NCI-H446 (cell line): ENCODE measurements at regions not wholly inside any gene's neighbourhood (a gene's known extent, or its start where the extent isn't known, plus 50 kb on each side); places are given as distances from the start of the nearest gene placed in this dataset.

Experiments used
- DNase-seq, 2 experiments: peaks; one replicate each; lab custom pipeline; 2025; lab: John Stamatoyannopoulos, UW

- DNase-seq = no peak
Measured at GRCh38 chr2:146503366-146503765, 1341.5 kb upstream of the ACVR2A start.

GRCh38 chr2:146496248-146496647, 1348.6 kb upstream of the ACVR2A start:
- no peak for DNase-seq

GRCh38 chr2:146489386-146489785, 1355.4 kb upstream of the ACVR2A start:
- DNase-seq = no peak

GRCh38 chr2:146481629-146482028, 1363.2 kb upstream of the ACVR2A start:
- DNase-seq = peak in 1 of 2 experiments; percentile 5

- no peak for DNase-seq
Measured at GRCh38 chr2:146477383-146477782, 1367.4 kb upstream of the ACVR2A start.

GRCh38 chr2:146468578-146468977, 1376.3 kb upstream of the ACVR2A start:
- no peak for DNase-seq

GRCh38 chr2:146467425-146467824, 1377.4 kb upstream of the ACVR2A start:
- DNase-seq = no peak

- no peak for DNase-seq
Measured at GRCh38 chr2:146465460-146465859, 1379.4 kb upstream of the ACVR2A start.

- no peak for DNase-seq
Measured at GRCh38 chr2:146461068-146461467, 1383.8 kb upstream of the ACVR2A start.

- DNase-seq = no peak
Measured at GRCh38 chr2:146458585-146458984, 1386.2 kb upstream of the ACVR2A start.

DNA sequence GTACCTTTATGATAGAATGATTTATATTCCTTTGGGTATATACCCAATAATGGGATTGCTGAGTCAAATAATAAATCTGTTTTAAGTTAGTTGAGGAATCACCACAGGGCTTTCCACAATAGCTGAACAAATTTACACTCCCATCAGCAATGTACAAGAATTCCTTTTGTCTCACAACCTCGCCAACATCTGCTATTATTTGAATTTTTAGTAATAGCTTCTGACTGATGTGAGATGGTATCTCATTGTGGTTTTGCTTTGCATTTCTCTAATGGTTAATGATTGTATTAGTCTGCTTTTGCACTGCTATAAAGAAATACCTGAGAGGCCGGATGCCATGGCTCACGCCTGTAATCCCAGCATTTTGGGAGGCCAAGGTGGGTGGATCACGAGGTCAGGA, 1387.6 kb upstream of the ACVR2A start:
- no peak for DNase-seq

- DNase-seq = no peak
Measured at GRCh38 chr2:146455325-146455724, 1389.5 kb upstream of the ACVR2A start.

- no peak for DNase-seq
Measured at GRCh38 chr2:146451972-146452371, 1392.9 kb upstream of the ACVR2A start.

DNA sequence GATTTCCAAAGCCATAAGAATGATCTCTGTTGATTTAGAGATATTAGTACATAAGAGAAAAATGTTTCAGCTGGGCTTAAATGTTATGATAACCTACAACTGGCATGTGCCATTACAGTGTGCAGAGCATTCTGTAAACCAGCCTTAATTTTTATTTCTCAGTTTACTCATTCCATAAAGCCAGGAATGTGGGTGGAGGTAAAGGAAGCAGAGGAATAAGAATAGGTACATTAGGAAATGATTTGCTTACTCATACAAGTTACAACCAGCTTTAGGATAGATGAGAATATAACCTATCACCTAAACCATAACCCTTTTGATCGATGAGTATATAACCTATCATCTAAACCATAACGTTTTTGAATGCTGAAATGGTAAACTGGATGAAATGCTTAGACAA, 1394.7 kb upstream of the ACVR2A start:
- DNase-seq = no peak

DNA sequence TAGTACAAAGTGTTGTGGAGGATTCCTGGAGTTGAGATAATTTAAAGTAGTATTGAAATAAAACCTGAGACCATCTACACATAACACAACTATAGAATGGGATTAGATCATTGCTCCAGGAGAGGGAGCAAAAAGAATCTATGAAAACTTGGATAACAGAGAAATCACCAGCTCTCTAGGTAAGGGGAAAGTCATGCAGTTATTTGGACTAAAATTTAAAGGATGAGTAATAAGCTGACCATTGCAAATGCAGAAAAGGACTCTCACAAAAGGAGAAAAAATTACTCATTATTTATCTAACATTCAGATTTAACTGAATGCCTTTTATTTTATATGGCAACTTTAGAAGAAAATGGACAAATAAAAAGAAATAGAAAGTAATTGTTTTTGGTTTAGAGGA, 1399.8 kb upstream of the ACVR2A start:
- DNase-seq = no peak

- DNase-seq = no peak
Measured at GRCh38 chr2:146444085-146444484, 1400.7 kb upstream of the ACVR2A start.

GRCh38 chr2:146438246-146438645, 1406.6 kb upstream of the ACVR2A start:
- DNase-seq = no peak

DNA sequence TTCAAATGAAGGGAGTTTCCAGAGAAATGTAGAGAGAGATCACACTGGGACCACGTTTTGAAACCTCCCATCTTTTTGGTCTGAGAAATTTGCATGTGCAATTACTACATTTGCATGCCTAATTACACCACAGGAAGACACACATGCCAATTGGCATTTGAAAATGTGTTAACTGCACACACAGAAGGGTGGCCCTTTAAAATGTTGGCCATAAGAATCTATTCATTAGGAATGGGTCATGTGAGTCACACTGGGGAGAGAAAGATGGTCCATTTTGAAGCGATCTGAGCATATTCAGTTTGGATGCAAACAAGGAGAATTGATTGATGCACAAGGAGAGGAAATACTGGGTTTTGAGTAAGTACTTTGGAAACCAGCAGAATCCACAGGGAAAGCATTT, 1407.1 kb upstream of the ACVR2A start:
- DNase-seq = peak in 1 of 2 experiments; percentile 4

DNA sequence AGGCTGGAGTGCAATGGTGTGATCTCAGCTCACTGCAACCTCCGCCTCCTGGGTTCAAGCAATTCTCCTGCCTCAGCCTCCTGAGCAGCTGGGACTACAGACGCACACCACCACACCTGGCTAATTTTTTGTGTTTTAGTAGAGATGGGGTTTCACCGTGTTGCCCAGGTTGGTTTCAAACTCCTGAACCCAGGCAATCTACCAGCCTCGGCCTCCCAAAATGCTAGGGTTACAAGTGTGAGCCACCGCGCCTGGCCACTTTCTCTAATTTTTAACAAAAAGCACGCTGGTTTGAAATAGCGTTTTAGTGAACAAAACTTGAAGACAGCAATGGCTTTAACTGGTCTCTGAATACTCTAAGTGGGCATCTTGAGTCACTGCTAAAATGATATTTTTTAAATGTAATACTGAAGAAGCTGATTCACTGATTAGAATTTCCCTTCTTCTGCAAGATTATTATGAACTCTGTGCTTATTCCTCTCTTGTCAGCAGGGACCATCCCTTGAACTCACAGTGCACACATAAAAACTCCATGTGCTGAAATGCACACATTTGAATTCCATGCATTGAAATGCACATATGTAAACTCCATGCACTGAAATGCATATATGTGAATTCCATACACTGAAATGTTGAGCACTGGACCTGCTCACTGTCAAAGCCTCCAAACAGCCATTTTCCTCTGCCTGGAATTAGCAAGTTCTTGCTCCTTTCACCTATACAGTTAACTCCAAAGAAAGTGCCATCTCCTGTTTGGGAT, 1411.5 kb upstream of the ACVR2A start:
- DNase-seq = no peak

DNA sequence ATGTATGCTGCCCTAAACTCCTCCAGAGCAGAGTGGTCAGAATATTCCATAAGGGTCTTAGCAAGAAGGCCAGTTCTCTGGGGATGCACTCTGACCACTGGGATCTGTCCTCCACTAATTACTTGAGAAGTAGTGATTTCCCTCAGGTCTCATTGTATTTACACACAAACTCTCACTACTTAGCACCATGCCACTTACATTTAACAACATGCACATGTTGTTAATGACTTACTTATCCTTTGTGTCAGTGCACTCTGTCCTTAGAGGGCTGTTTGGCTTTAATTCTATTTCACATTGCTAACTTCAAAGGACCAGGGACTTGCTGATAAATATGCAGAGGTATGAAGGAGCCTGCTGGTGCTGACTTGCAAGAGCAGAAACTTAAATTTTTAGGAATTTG, 1415.5 kb upstream of the ACVR2A start:
- no peak for DNase-seq

DNA sequence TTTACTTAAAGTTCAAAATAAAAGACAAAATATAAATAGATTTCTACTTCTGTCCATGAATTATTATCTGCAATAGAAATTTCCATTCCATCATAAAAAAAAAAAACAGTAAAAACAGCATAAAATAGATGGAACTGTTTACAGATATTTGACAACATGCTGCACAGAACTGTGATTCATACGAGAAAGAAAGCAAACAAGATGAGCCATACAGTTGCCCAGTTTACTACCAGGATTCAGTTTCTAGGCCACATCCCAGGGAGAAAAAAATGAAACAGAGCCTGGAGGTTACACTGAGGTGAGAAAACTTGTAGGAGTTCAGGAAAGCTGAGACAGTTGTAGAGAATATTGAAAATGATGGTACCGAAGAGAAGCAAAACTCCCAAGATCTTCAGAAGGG, 1426.9 kb upstream of the ACVR2A start:
- DNase-seq = no peak

DNA sequence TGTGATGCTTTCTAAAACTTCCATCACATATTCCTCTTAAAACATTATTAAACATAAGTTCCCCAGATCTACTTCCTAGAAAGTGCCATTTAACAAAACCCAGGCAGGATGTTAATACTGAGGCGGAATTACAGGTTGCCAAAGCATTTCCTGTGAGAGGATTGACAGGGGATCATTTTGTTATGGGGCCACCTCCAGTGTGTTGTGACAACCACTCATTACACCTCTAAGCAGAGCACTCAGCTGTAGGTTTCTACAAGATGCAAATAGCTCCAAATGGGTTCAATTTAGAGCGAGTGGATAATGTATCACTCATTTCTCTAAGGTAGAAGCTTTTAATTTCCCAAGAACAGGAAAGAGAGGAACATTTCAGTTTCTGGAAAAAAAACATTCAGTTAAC, 1429.5 kb upstream of the ACVR2A start:
- no peak for DNase-seq

DNA sequence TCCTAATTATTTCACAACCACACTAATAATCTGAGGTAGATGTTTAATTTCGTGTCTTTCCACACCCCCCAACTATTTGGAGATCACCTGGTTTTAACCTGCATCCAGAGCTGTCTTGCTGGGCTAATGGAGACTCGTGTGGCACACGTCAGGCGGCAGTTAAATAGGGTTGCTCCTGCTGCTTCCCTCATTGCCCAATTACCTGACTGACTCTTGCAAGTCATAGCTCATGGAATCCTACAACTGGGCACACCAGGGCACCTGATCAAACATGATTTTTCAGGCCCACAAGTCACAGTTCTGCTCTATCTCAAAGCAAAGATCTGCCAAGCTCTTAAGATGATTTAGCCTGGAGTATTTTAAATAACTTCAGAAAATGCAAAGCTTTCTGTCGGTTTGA, 1430.4 kb upstream of the ACVR2A start:
- DNase-seq = no peak

DNA sequence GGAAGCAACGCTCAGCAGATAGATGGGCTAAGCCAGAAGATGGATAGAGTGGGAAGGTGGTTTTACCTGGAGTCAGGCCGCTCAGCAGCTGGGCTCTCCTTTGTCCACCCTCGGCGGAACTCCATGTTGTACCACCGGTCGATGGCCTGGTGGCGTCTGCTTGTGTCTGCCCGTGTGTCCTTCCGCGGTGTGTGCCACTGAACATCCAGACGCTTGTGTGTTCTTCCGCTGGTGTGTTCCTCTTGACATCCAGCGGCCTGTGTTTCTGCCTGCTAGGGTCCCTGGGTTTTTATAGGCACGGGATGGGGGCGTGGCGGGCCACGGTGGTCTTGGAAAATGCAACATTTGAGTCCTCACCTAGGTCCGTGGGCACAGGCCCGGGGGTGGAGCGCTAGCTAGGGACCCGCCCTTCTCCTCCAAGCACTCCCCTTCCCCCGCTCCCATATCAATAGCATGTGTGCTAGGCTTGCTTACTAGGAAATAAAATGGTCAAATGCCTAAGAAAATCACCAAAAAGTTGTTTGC, 1431.7 kb upstream of the ACVR2A start:
- no peak for DNase-seq
